ENCODE measurements at regions not wholly inside any gene's neighbourhood (a gene's known extent, or its start where the extent isn't known, plus 50 kb on each side); places are given as distances from the start of the nearest gene placed in this dataset.

DNA sequence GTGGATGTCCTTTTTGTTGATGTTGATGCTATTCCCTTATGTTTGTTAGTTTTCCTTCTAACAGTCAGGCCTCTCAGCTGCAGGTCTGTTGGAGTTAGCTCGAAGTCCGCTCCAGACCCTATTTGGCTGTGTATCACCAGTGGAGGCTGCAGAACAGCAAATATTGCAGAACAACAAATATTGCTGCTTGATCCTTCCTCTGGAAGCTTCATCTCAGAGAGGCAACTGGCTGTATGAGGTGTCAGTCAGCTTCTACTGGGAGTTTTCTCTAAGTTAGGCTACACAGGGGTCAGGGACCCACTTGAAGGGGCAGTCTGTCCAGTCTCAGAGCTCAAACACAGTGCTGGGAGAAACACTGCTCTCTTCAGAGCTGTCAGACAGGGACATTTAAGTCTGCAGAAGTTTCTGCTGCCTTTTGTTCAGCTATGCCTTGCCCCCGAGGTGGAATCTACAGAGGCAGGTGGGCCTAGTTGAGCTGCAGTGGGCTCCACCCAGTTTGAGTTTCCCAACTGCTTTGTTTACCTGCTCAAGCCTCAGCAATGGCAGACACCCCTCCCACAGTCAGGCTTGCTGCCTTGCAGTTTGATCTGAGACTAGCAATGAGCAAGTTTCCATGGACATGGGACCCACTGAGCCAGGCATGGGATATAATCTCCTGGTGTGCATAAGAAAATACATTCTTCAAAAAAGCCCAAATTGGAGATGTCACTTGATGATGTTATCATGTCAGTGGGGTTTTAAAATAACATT lies 99.5 kb downstream of the KDM5D start:
- POLR2A ChIA-PET: no interaction called here
- DNase-seq (ENCODE audit: low read depth, low spot score): no peak

DNA sequence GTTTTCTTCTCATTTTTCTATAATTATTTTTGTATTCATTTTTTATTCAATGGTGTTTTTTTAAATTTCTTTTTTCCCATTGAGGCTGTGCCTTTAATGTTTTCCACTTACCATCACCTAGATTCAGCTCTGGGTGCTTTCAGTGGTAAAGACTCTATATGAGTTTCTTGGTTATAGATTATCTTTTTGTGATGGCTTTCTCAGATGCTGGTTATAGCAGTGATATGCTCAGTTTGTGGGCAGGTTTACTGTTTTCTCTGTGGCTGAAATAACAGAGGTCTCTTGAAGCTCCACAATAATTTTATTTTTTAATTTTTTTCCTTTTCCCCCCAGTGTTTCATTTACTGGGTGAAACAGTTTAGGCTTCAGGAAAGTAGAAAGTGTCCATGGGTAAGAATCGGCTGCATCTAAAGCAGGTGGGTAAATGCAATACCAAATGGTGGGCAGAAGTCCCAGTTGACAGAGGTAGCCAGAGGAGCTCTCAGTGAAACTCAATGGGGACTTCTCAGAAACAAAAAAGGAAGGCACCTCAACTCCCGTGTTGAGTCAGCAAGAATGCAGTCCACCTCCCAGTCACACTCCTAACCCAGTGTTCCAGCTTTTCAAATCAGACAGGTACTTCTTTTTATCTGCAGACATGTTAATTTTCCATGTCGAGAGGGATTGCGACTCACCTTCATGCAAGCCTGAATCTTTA lies 106.7 kb downstream of the KDM5D start:
- no peak for TF ChIP-seq CTCF (IDR thresholded peaks at IDR 0.05; ENCODE audit: low read depth, low read length)
- POLR2A ChIA-PET: no interaction called here
- Histone ChIP-seq H3K27me3 (ENCODE audit: control insufficient read depth, insufficient read depth, low read length) (no peaks in the 10 kb centered on the region), H3K9me3 (ENCODE audit: control insufficient read depth, insufficient read depth, low read length) (no peaks in the 10 kb centered on the region), H3K27ac (ENCODE audit: low read depth, low read length) (no peak overlapping the region), H3K4me3 (ENCODE audit: low read depth, low read length) (no peak overlapping the region)
- DNase-seq (ENCODE audit: low read depth, low spot score): no peak
- CTCF ChIA-PET: no interaction called here

More for the DNA sequence above, 99.5 kb downstream of the KDM5D start:
- Histone ChIP-seq H3K9me3 (ENCODE audit: control insufficient read depth, insufficient read depth, low read length) (no peaks in the 10 kb centered on the region), H3K27me3 (ENCODE audit: control insufficient read depth, insufficient read depth, low read length) (no peaks in the 10 kb centered on the region), H3K27ac (ENCODE audit: low read depth, low read length) (no peak overlapping the region), H3K4me3 (ENCODE audit: low read depth, low read length) (no peak overlapping the region)
- CTCF ChIA-PET: no interaction called here
- no peak for TF ChIP-seq CTCF (IDR thresholded peaks at IDR 0.05; ENCODE audit: low read depth, low read length)

GRCh38 chrY:19628926-19629325 lies 115.6 kb downstream of the KDM5D start:
- H3K9me3 ChIP-seq (ENCODE audit: control insufficient read depth, insufficient read depth, low read length): no peaks in the 10 kb centered on the region
- POLR2A ChIA-PET: no interaction called here
- CTCF ChIA-PET: no interaction called here
- H3K27ac ChIP-seq (ENCODE audit: low read depth, low read length): no peak overlapping the region
- no peak overlapping the region for H3K4me3 ChIP-seq (ENCODE audit: low read depth, low read length)
- no peak for TF ChIP-seq CTCF (IDR thresholded peaks at IDR 0.05; ENCODE audit: low read depth, low read length)
- DNase-seq (ENCODE audit: low read depth, low spot score): no peak
- no peaks in the 10 kb centered on the region for H3K27me3 ChIP-seq (ENCODE audit: control insufficient read depth, insufficient read depth, low read length)

GRCh38 chrY:19622392-19622791 lies 122.1 kb downstream of the KDM5D start:
- POLR2A ChIA-PET: no interaction called here
- CTCF ChIA-PET: no interaction called here
- no peaks in the 10 kb centered on the region for H3K9me3 ChIP-seq (ENCODE audit: control insufficient read depth, insufficient read depth, low read length)
- no peaks in the 10 kb centered on the region for H3K27me3 ChIP-seq (ENCODE audit: control insufficient read depth, insufficient read depth, low read length)
- TF ChIP-seq CTCF (IDR thresholded peaks at IDR 0.05; ENCODE audit: low read depth, low read length): no peak
- DNase-seq (ENCODE audit: low read depth, low spot score): no peak
- no peak overlapping the region for H3K27ac ChIP-seq (ENCODE audit: low read depth, low read length)
- H3K4me3 ChIP-seq (ENCODE audit: low read depth, low read length): no peak overlapping the region

DNA sequence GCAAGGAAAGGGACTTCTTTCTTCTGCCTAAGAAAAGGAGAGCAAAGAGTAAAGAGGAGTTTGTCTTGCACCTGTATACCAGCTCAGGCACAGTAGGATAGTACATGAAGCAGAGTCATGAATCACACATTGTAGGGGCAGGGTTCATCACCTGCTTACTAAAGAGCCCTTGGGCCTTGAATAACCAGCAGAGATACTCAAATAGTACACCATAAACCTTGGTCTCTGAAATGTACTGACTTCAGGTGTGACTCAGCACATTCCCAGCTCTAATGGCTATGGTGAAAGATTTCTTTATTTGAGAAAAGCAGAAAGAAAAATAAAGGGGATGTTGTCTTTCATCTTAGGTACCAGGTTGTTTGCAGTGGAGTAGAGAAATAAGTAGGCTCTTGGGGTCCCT lies 122.8 kb downstream of the KDM5D start:
- no peak overlapping the region for H3K4me3 ChIP-seq (ENCODE audit: low read depth, low read length)
- H3K27ac ChIP-seq (ENCODE audit: low read depth, low read length): no peak overlapping the region
- no peaks in the 10 kb centered on the region for H3K27me3 ChIP-seq (ENCODE audit: control insufficient read depth, insufficient read depth, low read length)
- TF ChIP-seq CTCF (IDR thresholded peaks at IDR 0.05; ENCODE audit: low read depth, low read length): no peak
- ChIA-PET CTCF (no interaction called here), POLR2A (no interaction called here)
- no peak for DNase-seq (ENCODE audit: low read depth, low spot score)
- H3K9me3 ChIP-seq (ENCODE audit: control insufficient read depth, insufficient read depth, low read length): no peaks in the 10 kb centered on the region

Data from AG04450 (cell line).